Smooth muscle cell (in vitro differentiated cells): ENCODE measurements at regions not wholly inside any gene's neighbourhood (a gene's known extent, or its start where the extent isn't known, plus 50 kb on each side); places are given as distances from the start of the nearest gene placed in this dataset.

ENCODE experiments used
- DNase-seq: peaks from one replicate; lab custom pipeline; 2025; ENCODE audit not compliant: unreplicated experiment; lab: John Stamatoyannopoulos, UW
- H2AFZ ChIP-seq: fragments of 200-600 bp; sonication (generic); 2 replicates; pipeline ENCODE4 v1.6.0; 2016; ENCODE audit warnings: antibody characterized with exemption, low read depth, mild to moderate bottlenecking
- H3F3A ChIP-seq: fragments of 200-600 bp; sonication (generic); 2 replicates; pipeline ENCODE4 v1.6.0; 2017; ENCODE audit warnings: antibody characterized with exemption, low read depth
- H3K27ac ChIP-seq: fragments of 200-600 bp; sonication (generic); 2 replicates; pipeline ENCODE4 v1.5.1; 2016; ENCODE audit warnings: low read depth, mild to moderate bottlenecking
- H3K27me3 ChIP-seq: fragments of 200-600 bp; sonication (generic); 2 replicates; pipeline ENCODE4 v1.6.1; 2016; ENCODE audit warnings: low read depth, mild to moderate bottlenecking
- H3K36me3 ChIP-seq: fragments of 200-600 bp; sonication (generic); 2 replicates; pipeline ENCODE4 v1.5.1; 2016; ENCODE audit warnings: low read depth
- H3K4me1 ChIP-seq: fragments of 200-600 bp; sonication (generic); 2 replicates; pipeline ENCODE4 v1.5.1; 2016; ENCODE audit warnings: low read depth
- H3K4me2 ChIP-seq: fragments of 200-600 bp; sonication (generic); 2 replicates; pipeline ENCODE4 v1.6.0; 2016; ENCODE audit warnings: mild to moderate bottlenecking
- H3K4me3 ChIP-seq: fragments of 200-600 bp; sonication (generic); 2 replicates; pipeline ENCODE4 v1.5.1; 2016; ENCODE audit warnings: mild to moderate bottlenecking
- H3K79me2 ChIP-seq: fragments of 200-600 bp; sonication (generic); 2 replicates; pipeline ENCODE4 v1.6.0; 2016; ENCODE audit warnings: low read depth, mild to moderate bottlenecking
- H3K9ac ChIP-seq: fragments of 200-600 bp; sonication (generic); 2 replicates; pipeline ENCODE4 v1.6.0; 2016; ENCODE audit warnings: low read depth
- H3K9me3 ChIP-seq: fragments of 200-600 bp; sonication (generic); replicated peaks from 2 replicates; pipeline ENCODE4 v1.5.1; 2016; ENCODE audit warnings: low read depth
- H4K20me1 ChIP-seq: fragments of 200-600 bp; sonication (generic); 2 replicates; pipeline ENCODE4 v1.6.0; 2016; ENCODE audit warnings: low read depth
- CTCF ChIP-seq: fragments of 200-600 bp; sonication (generic); IDR thresholded peaks from 2 replicates; pipeline ENCODE4 v1.5.1; 2017; ENCODE audit warnings: borderline replicate concordance, mild to moderate bottlenecking, antibody characterized with exemption; ENCODE audit not compliant: insufficient read depth, poor library complexity, severe bottlenecking
- WGBS: methylation state at CpG from one replicate; pipeline ENCODE4 v1.1.7; 2016; ENCODE audit warnings: low lambda C conversion rate; 5-methylcytosine and 5-hydroxymethylcytosine counted together

- 57% methylated on average over 3 of the region's 3 CpGs for WGBS
- Histone ChIP-seq H3K79me2 (no peaks in the 10 kb centered on the region), H3F3A (no peaks in the 10 kb centered on the region), H2AFZ (peak overlapping the region; percentile 63), H3K9ac (no peak overlapping the region), H3K4me3 (no peak overlapping the region), H3K36me3 (no peaks in the 10 kb centered on the region), H3K4me1 (peaks cover 23% of the 10 kb centered on the region), H3K27me3 (no peaks in the 10 kb centered on the region), H3K4me2 (peak overlapping the region; percentile 70), H3K9me3 (no peaks in the 10 kb centered on the region), H3K27ac (peak overlapping the region; percentile 41), H4K20me1 (no peaks in the 10 kb centered on the region)
- no peak for DNase-seq
- no peak for TF ChIP-seq CTCF
Measured at GRCh38 chr10:114881417-114881816, 56.6 kb upstream of the TRUB1 start.

GRCh38 chr10:114881901-114882300 lies 56.1 kb upstream of the TRUB1 start:
- peak overlapping the region; percentile 36 for H2AFZ ChIP-seq
- H3K27me3 ChIP-seq = no peaks in the 10 kb centered on the region
- peak overlapping the region; percentile 70 for H3K4me2 ChIP-seq
- WGBS = 58% methylated on average over 12 of the region's 12 CpGs
- H3K27ac ChIP-seq = peak overlapping the region; percentile 41
- no peak overlapping the region for H3K9ac ChIP-seq
- no peaks in the 10 kb centered on the region for H4K20me1 ChIP-seq
- H3K36me3 ChIP-seq = no peaks in the 10 kb centered on the region
- no peak overlapping the region for H3K4me3 ChIP-seq
- no peaks in the 10 kb centered on the region for H3K9me3 ChIP-seq
- H3K79me2 ChIP-seq = no peaks in the 10 kb centered on the region
- peaks cover 23% of the 10 kb centered on the region for H3K4me1 ChIP-seq
- no peak for TF ChIP-seq CTCF
- DNase-seq = no peak
- no peaks in the 10 kb centered on the region for H3F3A ChIP-seq

- H3K9ac ChIP-seq = no peak overlapping the region
- TF ChIP-seq CTCF = no peak
- H3K4me3 ChIP-seq = no peak overlapping the region
- no peak for DNase-seq
- no peaks in the 10 kb centered on the region for H3F3A ChIP-seq
- no peaks in the 10 kb centered on the region for H3K9me3 ChIP-seq
- no peak overlapping the region for H2AFZ ChIP-seq
- peaks cover 16% of the 10 kb centered on the region for H3K4me1 ChIP-seq
- 86% methylated on average over 2 of the region's 2 CpGs for WGBS
- H3K27ac ChIP-seq = no peak overlapping the region
- no peaks in the 10 kb centered on the region for H4K20me1 ChIP-seq
- H3K4me2 ChIP-seq = no peak overlapping the region
- H3K36me3 ChIP-seq = no peaks in the 10 kb centered on the region
- H3K27me3 ChIP-seq = no peaks in the 10 kb centered on the region
- no peaks in the 10 kb centered on the region for H3K79me2 ChIP-seq
Measured at GRCh38 chr10:114885443-114885842, 52.6 kb upstream of the TRUB1 start.
